Hepatocyte (in vitro differentiated cells): ENCODE measurements at regions not wholly inside any gene's neighbourhood (a gene's known extent, or its start where the extent isn't known, plus 50 kb on each side); places are given as distances from the start of the nearest gene placed in this dataset.

Experiments used
- DNase-seq: peaks from one replicate; pipeline ENCODE4 v3.0.0-alpha.2; 2016; ENCODE audit warnings: low spot score
- H2AFZ ChIP-seq: fragments of 200-600 bp; sonication (generic); 2 replicates; pipeline ENCODE4 v1.6.0; 2016; ENCODE audit warnings: antibody characterized with exemption, mild to moderate bottlenecking
- H3K27ac ChIP-seq: fragments of 200-600 bp; sonication (generic); 2 replicates; pipeline ENCODE4 v1.5.1; 2016; ENCODE audit warnings: mild to moderate bottlenecking
- H3K27me3 ChIP-seq: fragments of 200-600 bp; sonication (generic); 2 replicates; pipeline ENCODE4 v1.6.1; 2016
- H3K36me3 ChIP-seq: fragments of 200-600 bp; sonication (generic); replicated peaks from 2 replicates; pipeline ENCODE4 v1.5.1; 2016; ENCODE audit warnings: low read depth; ENCODE audit not compliant: insufficient read depth
- H3K4me1 ChIP-seq: fragments of 200-600 bp; sonication (generic); 2 replicates; pipeline ENCODE4 v1.5.1; 2016; ENCODE audit warnings: mild to moderate bottlenecking, moderate library complexity; ENCODE audit not compliant: insufficient read depth
- H3K4me2 ChIP-seq: fragments of 200-600 bp; sonication (generic); 2 replicates; pipeline ENCODE4 v1.6.0; 2016
- H3K4me3 ChIP-seq: fragments of 200-600 bp; sonication (generic); 2 replicates; pipeline ENCODE4 v1.5.1; 2016; ENCODE audit warnings: mild to moderate bottlenecking
- H3K79me2 ChIP-seq: fragments of 200-600 bp; sonication (generic); 2 replicates; pipeline ENCODE4 v1.6.0; 2017; ENCODE audit warnings: mild to moderate bottlenecking
- H3K9me2 ChIP-seq: fragments of 200-600 bp; sonication (generic); replicated peaks from 2 replicates; pipeline ENCODE4 v1.6.0; 2017; ENCODE audit warnings: mild to moderate bottlenecking; ENCODE audit not compliant: insufficient read depth
- H3K9me3 ChIP-seq: fragments of 200-600 bp; sonication (generic); 2 replicates; pipeline ENCODE4 v1.5.1; 2016; ENCODE audit warnings: low read depth, mild to moderate bottlenecking
- H4K20me1 ChIP-seq: fragments of 200-600 bp; sonication (generic); 2 replicates; pipeline ENCODE4 v1.6.0; 2016; ENCODE audit warnings: mild to moderate bottlenecking; ENCODE audit not compliant: insufficient read depth, poor library complexity, severe bottlenecking
- CTCF ChIP-seq: fragments of 200-600 bp; sonication (generic); IDR thresholded peaks from 2 replicates; pipeline ENCODE4 v1.5.1; 2016; ENCODE audit warnings: antibody characterized with exemption, mild to moderate bottlenecking; ENCODE audit not compliant: poor library complexity
- EZH2 ChIP-seq: fragments of 200-600 bp; sonication (generic); IDR thresholded peaks from 2 replicates; pipeline ENCODE4 v1.6.1; 2016; ENCODE audit warnings: antibody characterized with exemption, mild to moderate bottlenecking, borderline replicate concordance
- EZH2phosphoT487 ChIP-seq: fragments of 200-600 bp; sonication (generic); IDR thresholded peaks from one replicate; pipeline ENCODE4 v1.6.1; 2018; ENCODE audit warnings: antibody characterized with exemption, mild to moderate bottlenecking, low read depth, moderate library complexity; ENCODE audit not compliant: unreplicated experiment, severe bottlenecking
- WGBS: methylation state at CpG from one replicate; pipeline ENCODE4 v1.1.6; 2016; ENCODE audit warnings: low lambda C conversion rate; ENCODE audit errors: missing lambda C conversion rate; 5-methylcytosine and 5-hydroxymethylcytosine counted together

- Histone ChIP-seq H3K36me3 (no peaks in the 10 kb centered on the region), H2AFZ (no peak overlapping the region), H3K4me3 (no peak overlapping the region), H3K9me3 (no peaks in the 10 kb centered on the region), H3K79me2 (no peaks in the 10 kb centered on the region), H3K27ac (no peak overlapping the region), H3K27me3 (no peaks in the 10 kb centered on the region), H3K4me2 (no peak overlapping the region), H3K9me2 (no peaks in the 10 kb centered on the region), H4K20me1 (no peaks in the 10 kb centered on the region), H3K4me1 (no peaks in the 10 kb centered on the region)
- no peak for DNase-seq
- 95% methylated on average over 6 of the region's 6 CpGs for WGBS
- no peak for TF ChIP-seq EZH2phosphoT487
- no peak for TF ChIP-seq EZH2
- TF ChIP-seq CTCF: no peak
Observed at GRCh38 chr4:149173241-149174013, 642.2 kb downstream of the IQCM start.

- no peak overlapping the region for H3K4me3 ChIP-seq
- no peak for TF ChIP-seq CTCF
- no peak for TF ChIP-seq EZH2
- TF ChIP-seq EZH2phosphoT487: no peak
- no peak for DNase-seq
- H3K9me3 ChIP-seq: no peaks in the 10 kb centered on the region
- no peak overlapping the region for H2AFZ ChIP-seq
- H3K79me2 ChIP-seq: no peaks in the 10 kb centered on the region
- 84% methylated on average over 2 of the region's 2 CpGs for WGBS
- no peaks in the 10 kb centered on the region for H3K9me2 ChIP-seq
- H3K36me3 ChIP-seq: no peaks in the 10 kb centered on the region
- H3K27ac ChIP-seq: no peak overlapping the region
- peaks cover 9% of the 10 kb centered on the region for H3K4me1 ChIP-seq
- H4K20me1 ChIP-seq: no peaks in the 10 kb centered on the region
- H3K4me2 ChIP-seq: no peak overlapping the region
- no peaks in the 10 kb centered on the region for H3K27me3 ChIP-seq
Observed at GRCh38 chr4:149168645-149169044, 647.0 kb downstream of the IQCM start.

GRCh38 chr4:149166876-149167275 lies 648.8 kb downstream of the IQCM start:
- Histone ChIP-seq H2AFZ (no peak overlapping the region), H3K27me3 (no peaks in the 10 kb centered on the region), H3K9me3 (no peaks in the 10 kb centered on the region), H3K4me3 (no peak overlapping the region), H3K9me2 (no peaks in the 10 kb centered on the region), H3K4me2 (no peak overlapping the region), H3K27ac (no peak overlapping the region), H3K36me3 (no peaks in the 10 kb centered on the region), H3K79me2 (no peaks in the 10 kb centered on the region), H3K4me1 (peaks cover 9% of the 10 kb centered on the region), H4K20me1 (no peaks in the 10 kb centered on the region)
- WGBS: 70% methylated on average over 2 of the region's 2 CpGs
- DNase-seq: no peak
- no peak for TF ChIP-seq EZH2phosphoT487
- no peak for TF ChIP-seq EZH2

GRCh38 chr4:149166365-149166764 lies 649.3 kb downstream of the IQCM start:
- no peaks in the 10 kb centered on the region for H3K36me3 ChIP-seq
- whole genome bisulfite sequencing: 68% methylated on average over 1 of the region's 1 CpG
- no peak for DNase-seq
- no peaks in the 10 kb centered on the region for H3K9me2 ChIP-seq
- TF ChIP-seq CTCF (no peak), EZH2 (no peak), EZH2phosphoT487 (no peak)
- H3K79me2 ChIP-seq: no peaks in the 10 kb centered on the region
- H3K4me3 ChIP-seq: no peak overlapping the region
- no peaks in the 10 kb centered on the region for H3K27me3 ChIP-seq
- no peak overlapping the region for H3K27ac ChIP-seq
- H2AFZ ChIP-seq: no peak overlapping the region
- H3K9me3 ChIP-seq: no peaks in the 10 kb centered on the region
- H3K4me1 ChIP-seq: peaks cover 9% of the 10 kb centered on the region
- H4K20me1 ChIP-seq: no peaks in the 10 kb centered on the region
- H3K4me2 ChIP-seq: no peak overlapping the region
